ENCODE measurements at regions not wholly inside any gene's neighbourhood (a gene's known extent, or its start where the extent isn't known, plus 50 kb on each side); places are given as distances from the start of the nearest gene placed in this dataset.

GRCh38 chr16:77599793-77600415 lies 122.4 kb upstream of the NUDT7 start:
- peak; percentile 44 for DNase-seq (ENCODE audit: low read depth)
- TF ChIP-seq, protein P1, sequence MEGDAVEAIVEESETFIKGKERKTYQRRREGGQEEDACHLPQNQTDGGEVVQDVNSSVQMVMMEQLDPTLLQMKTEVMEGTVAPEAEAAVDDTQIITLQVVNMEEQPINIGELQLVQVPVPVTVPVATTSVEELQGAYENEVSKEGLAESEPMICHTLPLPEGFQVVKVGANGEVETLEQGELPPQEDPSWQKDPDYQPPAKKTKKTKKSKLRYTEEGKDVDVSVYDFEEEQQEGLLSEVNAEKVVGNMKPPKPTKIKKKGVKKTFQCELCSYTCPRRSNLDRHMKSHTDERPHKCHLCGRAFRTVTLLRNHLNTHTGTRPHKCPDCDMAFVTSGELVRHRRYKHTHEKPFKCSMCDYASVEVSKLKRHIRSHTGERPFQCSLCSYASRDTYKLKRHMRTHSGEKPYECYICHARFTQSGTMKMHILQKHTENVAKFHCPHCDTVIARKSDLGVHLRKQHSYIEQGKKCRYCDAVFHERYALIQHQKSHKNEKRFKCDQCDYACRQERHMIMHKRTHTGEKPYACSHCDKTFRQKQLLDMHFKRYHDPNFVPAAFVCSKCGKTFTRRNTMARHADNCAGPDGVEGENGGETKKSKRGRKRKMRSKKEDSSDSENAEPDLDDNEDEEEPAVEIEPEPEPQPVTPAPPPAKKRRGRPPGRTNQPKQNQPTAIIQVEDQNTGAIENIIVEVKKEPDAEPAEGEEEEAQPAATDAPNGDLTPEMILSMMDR (IDR thresholded peaks at IDR 0.05; ENCODE audit: insufficient read depth, low read depth, low read length, missing control alignments) = peak; percentile 83
- H3K4me3 ChIP-seq (ENCODE audit: low read length) = no peak overlapping the region

GRCh38 chr16:77600555-77600954 lies 121.8 kb upstream of the NUDT7 start:
- TF ChIP-seq, protein P1 (IDR thresholded peaks at IDR 0.05; ENCODE audit: insufficient read depth, low read depth, low read length, missing control alignments) = no peak
- DNase-seq (ENCODE audit: low read depth) = no peak
- no peak overlapping the region for H3K4me3 ChIP-seq (ENCODE audit: low read length)

DNA sequence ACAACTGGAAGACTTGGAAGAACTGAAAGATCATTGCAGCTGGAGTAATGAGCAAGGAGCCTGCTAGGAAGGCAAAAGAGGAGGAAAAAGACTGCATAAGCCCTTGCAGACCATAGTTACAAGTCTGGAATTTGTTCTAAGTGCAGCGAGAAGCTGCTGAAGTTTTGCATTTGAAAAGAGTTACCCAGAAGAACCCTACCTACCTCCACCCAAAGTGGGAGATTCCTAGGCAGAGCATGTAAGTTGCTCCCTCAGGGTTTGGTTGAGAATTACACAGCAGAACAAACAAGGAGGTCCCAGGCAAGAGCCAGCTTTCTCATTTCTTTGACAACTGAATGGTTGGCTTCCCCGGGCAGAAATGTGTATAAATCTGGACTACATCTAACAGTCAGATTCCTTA lies 118.7 kb upstream of the NUDT7 start:
- H3K4me3 ChIP-seq (ENCODE audit: low read length) = no peak overlapping the region
- no peak for DNase-seq (ENCODE audit: low read depth)
- TF ChIP-seq, protein P1 (IDR thresholded peaks at IDR 0.05; ENCODE audit: insufficient read depth, low read depth, low read length, missing control alignments) = no peak

- TF ChIP-seq, protein P1 (IDR thresholded peaks at IDR 0.05; ENCODE audit: insufficient read depth, low read depth, low read length, missing control alignments) = no peak
- no peak overlapping the region for H3K4me3 ChIP-seq (ENCODE audit: low read length)
- DNase-seq (ENCODE audit: low read depth) = no peak
Measured at GRCh38 chr16:77610496-77610895, 111.8 kb upstream of the NUDT7 start.

DNA sequence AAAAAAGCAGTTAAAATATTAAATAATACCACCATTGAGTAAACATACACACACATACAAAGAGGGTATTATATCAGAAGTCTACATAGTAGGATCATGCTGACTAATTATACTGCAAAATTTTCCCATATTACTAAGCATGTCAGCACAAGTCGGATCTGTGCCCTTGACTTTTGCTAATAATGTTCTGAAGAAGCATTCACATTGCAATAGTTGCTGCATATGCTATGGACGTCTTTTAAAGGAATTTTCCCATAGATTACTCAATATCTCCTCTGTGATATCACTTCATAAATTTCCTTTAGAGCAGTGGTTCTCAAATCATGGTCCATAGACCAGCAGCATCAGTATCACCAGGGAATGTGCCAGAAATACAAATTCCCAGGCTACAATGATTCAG lies 110.9 kb upstream of the NUDT7 start:
- TF ChIP-seq, protein P1 (IDR thresholded peaks at IDR 0.05; ENCODE audit: insufficient read depth, low read depth, low read length, missing control alignments) = no peak
- peak; percentile 33 for DNase-seq (ENCODE audit: low read depth)
- H3K4me3 ChIP-seq (ENCODE audit: low read length) = no peak overlapping the region

DNA sequence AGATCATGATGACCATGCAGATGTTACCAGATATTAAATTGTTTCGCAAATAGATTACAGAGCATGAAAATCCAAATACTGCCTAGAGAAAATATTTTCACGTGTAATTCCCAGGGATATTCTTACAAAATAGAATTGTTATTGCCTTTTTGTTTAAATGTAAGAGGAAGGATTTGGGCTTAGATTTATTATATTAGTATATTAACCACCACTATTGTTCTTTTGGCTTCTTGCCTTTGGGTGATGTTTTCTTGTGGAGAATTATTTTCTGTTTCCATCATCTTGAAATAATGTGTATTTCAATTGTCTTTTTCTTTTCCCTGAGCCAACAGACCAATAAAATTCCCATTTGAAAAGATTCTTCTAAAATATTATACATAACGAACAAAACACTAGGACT lies 109.7 kb upstream of the NUDT7 start:
- TF ChIP-seq, protein P1 (IDR thresholded peaks at IDR 0.05; ENCODE audit: insufficient read depth, low read depth, low read length, missing control alignments) = no peak
- H3K4me3 ChIP-seq (ENCODE audit: low read length) = no peak overlapping the region
- DNase-seq (ENCODE audit: low read depth) = no peak

GRCh38 chr16:77613095-77613494 lies 109.2 kb upstream of the NUDT7 start:
- TF ChIP-seq, protein P1 (IDR thresholded peaks at IDR 0.05; ENCODE audit: insufficient read depth, low read depth, low read length, missing control alignments) = no peak
- no peak overlapping the region for H3K4me3 ChIP-seq (ENCODE audit: low read length)
- peak; percentile 0 for DNase-seq (ENCODE audit: low read depth)
